ENCODE measurements at regions not wholly inside any gene's neighbourhood (a gene's known extent, or its start where the extent isn't known, plus 50 kb on each side); places are given as distances from the start of the nearest gene placed in this dataset.

DNA sequence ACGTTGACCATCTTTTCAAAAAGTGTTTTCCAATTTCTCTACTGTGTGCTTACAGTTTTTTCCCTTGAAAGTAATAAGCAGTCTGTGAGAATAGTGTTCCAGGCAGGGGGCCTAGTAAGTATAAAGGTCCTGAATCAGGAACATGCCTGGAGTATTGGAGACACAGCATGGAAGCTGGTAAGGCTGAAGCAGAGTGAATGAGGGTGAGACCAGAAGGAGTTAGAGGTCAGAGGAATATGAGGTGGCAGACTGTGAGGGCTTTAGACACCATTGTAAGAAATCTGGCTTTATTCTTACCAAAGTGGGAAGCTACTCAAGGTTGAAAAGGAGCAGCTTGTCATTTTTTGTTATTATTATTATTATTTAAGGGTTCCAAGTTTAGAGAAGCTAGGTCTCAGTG lies 107.4 kb downstream of the CT47B1 start:
- H3K27ac ChIP-seq, result no peak overlapping the region
- intact Hi-C loops (cut with DNase I), result no loop called here
- peaks cover 0 to 3% (median 0%) of the 10 kb centered on the region in 4 donors for H3K27me3 ChIP-seq
- H3K4me1 ChIP-seq, result no peaks in the 10 kb centered on the region
- no peak for DNase-seq
- H3K36me3 ChIP-seq, result no peaks in the 10 kb centered on the region
- TF ChIP-seq, protein P1, sequence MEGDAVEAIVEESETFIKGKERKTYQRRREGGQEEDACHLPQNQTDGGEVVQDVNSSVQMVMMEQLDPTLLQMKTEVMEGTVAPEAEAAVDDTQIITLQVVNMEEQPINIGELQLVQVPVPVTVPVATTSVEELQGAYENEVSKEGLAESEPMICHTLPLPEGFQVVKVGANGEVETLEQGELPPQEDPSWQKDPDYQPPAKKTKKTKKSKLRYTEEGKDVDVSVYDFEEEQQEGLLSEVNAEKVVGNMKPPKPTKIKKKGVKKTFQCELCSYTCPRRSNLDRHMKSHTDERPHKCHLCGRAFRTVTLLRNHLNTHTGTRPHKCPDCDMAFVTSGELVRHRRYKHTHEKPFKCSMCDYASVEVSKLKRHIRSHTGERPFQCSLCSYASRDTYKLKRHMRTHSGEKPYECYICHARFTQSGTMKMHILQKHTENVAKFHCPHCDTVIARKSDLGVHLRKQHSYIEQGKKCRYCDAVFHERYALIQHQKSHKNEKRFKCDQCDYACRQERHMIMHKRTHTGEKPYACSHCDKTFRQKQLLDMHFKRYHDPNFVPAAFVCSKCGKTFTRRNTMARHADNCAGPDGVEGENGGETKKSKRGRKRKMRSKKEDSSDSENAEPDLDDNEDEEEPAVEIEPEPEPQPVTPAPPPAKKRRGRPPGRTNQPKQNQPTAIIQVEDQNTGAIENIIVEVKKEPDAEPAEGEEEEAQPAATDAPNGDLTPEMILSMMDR (IDR thresholded peaks at IDR 0.05), result no peak
- no peak for TF ChIP-seq POLR2A (IDR thresholded peaks at IDR 0.05)
- H3K4me3 ChIP-seq, result no peak overlapping the region
- H3K9me3 ChIP-seq, result no peaks in the 10 kb centered on the region
- WGBS, 2 donors, result 67 to 91% methylated on average over 1 of the region's 1 CpG

DNA sequence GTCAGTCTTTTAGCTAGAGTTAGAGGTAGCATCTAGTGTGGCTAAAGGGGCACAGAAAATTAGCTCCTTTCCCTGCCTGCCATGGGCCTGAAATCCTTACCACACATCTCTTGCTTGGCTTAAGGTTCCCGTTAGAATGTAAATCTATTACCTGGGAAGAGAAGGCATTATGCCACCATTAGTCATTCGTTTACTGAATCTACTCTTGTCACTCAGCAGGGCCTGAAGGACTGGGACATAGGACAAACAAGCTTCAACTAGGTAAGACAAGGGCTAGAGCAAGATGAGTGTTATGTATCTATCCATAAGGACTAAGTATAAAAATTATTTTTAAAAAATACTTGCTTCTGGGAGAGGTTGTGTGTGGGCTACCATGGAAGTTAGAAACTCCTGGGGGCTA lies 112.4 kb downstream of the CT47B1 start:
- 68 to 69% methylated on average over 2 of the region's 2 CpGs for WGBS, 2 donors

DNA sequence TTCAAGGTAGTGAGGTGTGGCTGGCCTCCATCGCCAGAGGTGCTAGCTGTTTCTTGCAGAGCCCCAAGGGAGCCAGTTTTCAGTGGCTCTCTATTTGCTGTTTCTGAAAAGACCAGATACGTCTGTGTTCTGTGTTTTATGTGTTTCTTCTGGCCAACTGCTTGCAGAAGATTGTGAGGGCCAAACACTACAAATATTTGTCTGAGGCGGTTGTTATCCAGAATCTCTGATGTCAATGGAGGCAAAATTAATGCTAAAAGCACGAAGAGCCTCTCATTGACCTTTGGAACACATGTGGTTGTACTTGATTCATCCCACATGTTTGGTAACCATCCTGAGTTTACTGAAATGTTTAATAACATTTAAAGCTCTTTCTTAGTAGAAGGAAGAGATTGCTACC lies 113.9 kb downstream of the CT47B1 start:
- WGBS, 2 donors, result 39 to 40% methylated on average over 1 to 3 of the region's 4 CpGs
- intact Hi-C loops (cut with DNase I), result no loop called here
- no peak overlapping the region for H3K4me3 ChIP-seq
- TF ChIP-seq, protein P1 (IDR thresholded peaks at IDR 0.05), result no peak
- TF ChIP-seq POLR2A (IDR thresholded peaks at IDR 0.05), result no peak
- H3K27ac ChIP-seq, result peak overlapping the region in 1 of 4 donors; percentile 9
- peaks cover 0 to 3% (median 0%) of the 10 kb centered on the region in 4 donors for H3K27me3 ChIP-seq
- DNase-seq, result no peak
- no peaks in the 10 kb centered on the region for H3K9me3 ChIP-seq
- H3K4me1 ChIP-seq, result no peaks in the 10 kb centered on the region
- no peaks in the 10 kb centered on the region for H3K36me3 ChIP-seq

More for the DNA sequence above, 112.4 kb downstream of the CT47B1 start:
- no peaks in the 10 kb centered on the region for H3K9me3 ChIP-seq
- intact Hi-C loops (cut with DNase I), result no loop called here
- TF ChIP-seq, protein P1 (IDR thresholded peaks at IDR 0.05), result no peak
- no peak for TF ChIP-seq POLR2A (IDR thresholded peaks at IDR 0.05)
- H3K36me3 ChIP-seq, result no peaks in the 10 kb centered on the region
- H3K4me1 ChIP-seq, result no peaks in the 10 kb centered on the region
- H3K27me3 ChIP-seq, result peaks cover 0 to 3% (median 0%) of the 10 kb centered on the region in 4 donors
- DNase-seq, result no peak
- no peak overlapping the region for H3K27ac ChIP-seq
- no peak overlapping the region for H3K4me3 ChIP-seq

DNA sequence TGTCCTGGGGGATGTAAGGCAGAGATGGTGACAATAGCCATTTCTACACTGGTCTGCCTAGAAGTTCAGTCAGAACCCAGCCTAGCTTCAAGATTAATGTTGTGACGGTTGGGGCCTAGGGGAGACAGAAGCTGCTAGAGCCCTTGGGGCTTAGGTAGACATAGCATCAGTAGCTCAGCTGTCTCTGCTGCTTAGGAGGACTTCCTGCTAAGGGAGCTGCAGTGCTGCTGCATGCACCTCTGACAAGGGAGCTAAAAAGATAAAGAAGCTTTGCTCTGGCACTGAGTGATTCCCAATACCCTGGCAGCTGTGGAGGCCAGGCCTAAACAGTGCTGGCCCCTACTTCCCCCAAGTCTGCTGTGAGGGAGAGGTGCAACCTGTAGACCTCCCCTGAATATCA lies 116.0 kb downstream of the CT47B1 start:
- Histone ChIP-seq H3K4me3 (no peak overlapping the region), H3K36me3 (no peaks in the 10 kb centered on the region), H3K27ac (no peak overlapping the region), H3K4me1 (no peaks in the 10 kb centered on the region), H3K9me3 (no peaks in the 10 kb centered on the region), H3K27me3 (peaks cover 0 to 3% (median 0%) of the 10 kb centered on the region in 4 donors)
- DNase-seq, result no peak
- intact Hi-C loops (cut with DNase I), result no loop called here
- WGBS, 2 donors, result 78 to 100% methylated on average over 1 of the region's 1 CpG
- no peak for TF ChIP-seq POLR2A (IDR thresholded peaks at IDR 0.05)
- TF ChIP-seq, protein P1 (IDR thresholded peaks at IDR 0.05), result no peak

DNA sequence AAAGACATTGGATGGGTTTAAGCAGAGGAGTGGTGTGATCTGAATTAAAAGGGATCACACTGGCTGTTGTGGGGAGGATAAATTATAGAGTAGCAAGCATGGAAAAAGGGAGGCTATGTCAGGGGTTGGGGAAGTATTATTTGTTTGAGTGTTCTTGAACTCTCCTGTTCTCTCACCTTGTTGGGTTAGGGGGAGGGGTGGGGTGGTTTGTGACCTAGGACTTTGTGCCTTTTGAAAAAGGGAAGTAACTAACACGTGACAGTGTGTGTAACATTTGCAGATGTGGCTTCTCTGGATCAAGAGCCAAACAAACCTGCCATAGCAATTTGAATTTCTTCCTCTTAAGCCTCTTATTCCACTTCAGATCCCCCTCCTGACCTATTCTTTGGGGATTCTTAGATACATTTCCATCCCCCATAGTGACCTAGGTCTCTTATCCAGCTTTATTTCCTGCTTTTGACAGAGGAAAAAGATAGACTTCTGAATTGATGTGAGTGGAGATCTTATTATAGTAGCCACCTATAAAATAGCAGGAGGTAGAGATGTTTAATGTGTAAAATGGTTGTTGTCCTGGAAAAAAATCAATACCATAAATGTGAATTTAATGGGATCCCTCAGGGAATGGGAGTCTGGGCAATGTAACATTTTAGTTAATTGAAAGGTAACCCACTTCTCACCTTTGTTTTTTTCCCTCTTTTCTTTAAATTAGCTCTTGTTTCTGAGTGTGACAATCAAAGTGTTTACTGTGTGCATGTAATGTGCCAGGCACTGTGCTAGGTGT lies 120.4 kb downstream of the CT47B1 start:
- 21 to 44% methylated on average over 1 of the region's 1 CpG for WGBS, 2 donors
- no peaks in the 10 kb centered on the region for H3K27me3 ChIP-seq
- intact Hi-C loops (cut with DNase I), result no loop called here
- no peaks in the 10 kb centered on the region for H3K36me3 ChIP-seq
- no peaks in the 10 kb centered on the region for H3K4me1 ChIP-seq
- no peaks in the 10 kb centered on the region for H3K9me3 ChIP-seq
- peak; percentile 2 for DNase-seq
- TF ChIP-seq, protein P1 (IDR thresholded peaks at IDR 0.05), result no peak
- no peak for TF ChIP-seq POLR2A (IDR thresholded peaks at IDR 0.05)
- no peak overlapping the region for H3K27ac ChIP-seq
- no peak overlapping the region for H3K4me3 ChIP-seq

Data from esophagus squamous epithelium (tissue), 5 donors.